ENCODE measurements at regions not wholly inside any gene's neighbourhood (a gene's known extent, or its start where the extent isn't known, plus 50 kb on each side); places are given as distances from the start of the nearest gene placed in this dataset.

DNA sequence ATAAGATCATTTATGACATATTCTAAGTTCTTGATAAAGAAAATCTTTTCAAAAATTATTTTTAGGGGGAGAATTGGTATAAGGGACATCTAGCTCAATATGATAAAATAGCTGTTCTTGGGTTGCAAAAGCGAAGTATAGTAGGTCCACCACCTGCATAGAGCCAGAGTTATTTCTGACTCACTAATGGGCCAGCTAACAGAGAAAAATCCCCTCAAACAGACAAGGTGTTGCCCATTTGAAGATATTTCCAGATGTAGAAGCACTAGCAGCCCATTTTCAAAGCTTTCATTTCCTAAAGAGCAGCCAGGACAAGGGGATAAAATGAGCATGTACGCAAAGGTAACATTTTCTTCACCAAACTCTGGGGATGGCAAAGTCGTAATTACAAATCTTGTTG is 165.7 kb upstream of the FN1 start:
- no peaks in the 10 kb centered on the region for H3K9me3 ChIP-seq
- TF ChIP-seq, protein P1, sequence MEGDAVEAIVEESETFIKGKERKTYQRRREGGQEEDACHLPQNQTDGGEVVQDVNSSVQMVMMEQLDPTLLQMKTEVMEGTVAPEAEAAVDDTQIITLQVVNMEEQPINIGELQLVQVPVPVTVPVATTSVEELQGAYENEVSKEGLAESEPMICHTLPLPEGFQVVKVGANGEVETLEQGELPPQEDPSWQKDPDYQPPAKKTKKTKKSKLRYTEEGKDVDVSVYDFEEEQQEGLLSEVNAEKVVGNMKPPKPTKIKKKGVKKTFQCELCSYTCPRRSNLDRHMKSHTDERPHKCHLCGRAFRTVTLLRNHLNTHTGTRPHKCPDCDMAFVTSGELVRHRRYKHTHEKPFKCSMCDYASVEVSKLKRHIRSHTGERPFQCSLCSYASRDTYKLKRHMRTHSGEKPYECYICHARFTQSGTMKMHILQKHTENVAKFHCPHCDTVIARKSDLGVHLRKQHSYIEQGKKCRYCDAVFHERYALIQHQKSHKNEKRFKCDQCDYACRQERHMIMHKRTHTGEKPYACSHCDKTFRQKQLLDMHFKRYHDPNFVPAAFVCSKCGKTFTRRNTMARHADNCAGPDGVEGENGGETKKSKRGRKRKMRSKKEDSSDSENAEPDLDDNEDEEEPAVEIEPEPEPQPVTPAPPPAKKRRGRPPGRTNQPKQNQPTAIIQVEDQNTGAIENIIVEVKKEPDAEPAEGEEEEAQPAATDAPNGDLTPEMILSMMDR (IDR thresholded peaks at IDR 0.05) = no peak
- no peaks in the 10 kb centered on the region for H3K36me3 ChIP-seq
- no peak overlapping the region for H3K4me3 ChIP-seq (ENCODE audit: low read depth in 1 of 2, low read length in 1 of 2)
- no peaks in the 10 kb centered on the region for H3K27me3 ChIP-seq
- no peak overlapping the region for H3K27ac ChIP-seq
- no peaks in the 10 kb centered on the region for H3K4me1 ChIP-seq (ENCODE audit: control insufficient read depth in 1 of 2, insufficient read depth in 1 of 2, low read depth in 1 of 2, low read length in 1 of 2)

DNA sequence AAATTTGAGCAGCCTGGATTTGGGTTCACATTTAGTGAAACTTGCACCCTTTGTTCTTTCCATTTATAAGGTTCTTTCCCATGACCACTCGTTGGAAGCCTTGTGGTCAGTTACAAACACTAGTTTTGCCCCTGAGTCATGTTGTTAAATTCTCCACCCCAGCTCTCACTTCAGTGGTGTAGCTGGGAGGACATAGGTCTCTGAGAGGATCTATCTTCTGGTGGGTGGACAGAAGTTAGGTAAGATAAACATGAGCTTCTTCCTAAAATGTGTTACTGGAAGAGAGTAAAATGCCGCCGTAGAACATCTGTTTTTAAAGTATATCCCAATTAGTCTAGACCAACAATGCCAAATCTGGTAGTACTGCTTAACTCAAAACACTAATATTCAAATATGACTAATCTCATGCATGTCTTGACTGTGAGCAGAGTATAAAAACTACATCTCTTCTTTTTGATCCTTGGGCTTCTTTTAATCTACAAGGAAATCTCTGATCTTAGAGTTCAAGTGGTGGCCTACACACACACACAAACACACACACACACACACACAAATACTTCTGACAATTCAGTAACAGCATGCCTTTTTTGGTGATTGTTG is 162.6 kb upstream of the FN1 start:
- no peak overlapping the region for H3K4me3 ChIP-seq (ENCODE audit: low read depth in 1 of 2, low read length in 1 of 2)
- TF ChIP-seq, protein P1 (IDR thresholded peaks at IDR 0.05) = no peak
- no peaks in the 10 kb centered on the region for H3K27me3 ChIP-seq
- no peak overlapping the region for H3K27ac ChIP-seq
- H3K4me1 ChIP-seq (ENCODE audit: control insufficient read depth in 1 of 2, insufficient read depth in 1 of 2, low read depth in 1 of 2, low read length in 1 of 2) = no peaks in the 10 kb centered on the region
- H3K36me3 ChIP-seq = no peaks in the 10 kb centered on the region
- H3K9me3 ChIP-seq = no peaks in the 10 kb centered on the region

DNA sequence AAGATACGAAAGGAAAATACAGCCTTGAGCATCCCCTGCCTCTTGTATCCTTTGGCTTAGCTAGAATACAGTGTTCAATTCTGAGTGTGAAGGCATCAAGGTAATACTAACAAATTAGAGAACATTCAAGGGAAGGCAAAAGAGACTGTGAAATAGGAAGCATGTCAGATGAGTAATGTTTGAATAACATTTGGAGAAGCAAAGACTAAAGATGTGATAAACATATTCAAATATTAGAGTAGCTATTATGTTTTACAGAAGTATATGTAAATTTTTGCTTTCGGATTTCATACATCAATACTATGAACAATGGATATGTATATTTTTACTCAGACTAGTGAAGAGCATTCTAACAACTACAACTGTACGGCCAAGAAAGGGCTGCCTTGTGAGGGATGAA is 161.7 kb upstream of the FN1 start:
- Histone ChIP-seq H3K36me3 (no peaks in the 10 kb centered on the region), H3K27ac (no peak overlapping the region), H3K27me3 (no peaks in the 10 kb centered on the region), H3K4me1 (ENCODE audit: control insufficient read depth in 1 of 2, insufficient read depth in 1 of 2, low read depth in 1 of 2, low read length in 1 of 2) (no peaks in the 10 kb centered on the region), H3K9me3 (no peaks in the 10 kb centered on the region), H3K4me3 (ENCODE audit: low read depth in 1 of 2, low read length in 1 of 2) (no peak overlapping the region)
- TF ChIP-seq, protein P1 (IDR thresholded peaks at IDR 0.05) = no peak

DNA sequence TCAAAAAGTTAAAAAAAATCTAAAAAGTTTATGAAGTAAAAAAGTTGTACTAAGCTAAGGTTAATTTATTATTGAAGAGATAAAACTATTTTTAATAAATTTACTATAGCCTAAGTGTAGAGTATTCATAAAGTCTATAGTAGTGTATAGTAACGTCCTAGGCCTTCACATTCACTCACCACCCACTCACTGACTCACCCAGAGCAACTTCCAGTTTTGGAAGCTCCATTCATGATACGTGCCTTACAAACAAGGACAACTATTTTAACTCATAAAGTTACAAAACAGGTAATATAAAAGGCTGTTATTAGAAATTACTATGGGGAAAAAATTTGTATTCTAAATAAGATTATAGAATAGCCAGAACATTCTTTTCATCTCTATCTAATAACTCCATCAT is 158.9 kb upstream of the FN1 start:
- Histone ChIP-seq H3K4me1 (ENCODE audit: control insufficient read depth in 1 of 2, insufficient read depth in 1 of 2, low read depth in 1 of 2, low read length in 1 of 2) (no peaks in the 10 kb centered on the region), H3K27ac (no peak overlapping the region), H3K27me3 (no peaks in the 10 kb centered on the region), H3K9me3 (no peaks in the 10 kb centered on the region), H3K36me3 (no peaks in the 10 kb centered on the region), H3K4me3 (ENCODE audit: low read depth in 1 of 2, low read length in 1 of 2) (no peak overlapping the region)
- TF ChIP-seq, protein P1 (IDR thresholded peaks at IDR 0.05) = no peak

DNA sequence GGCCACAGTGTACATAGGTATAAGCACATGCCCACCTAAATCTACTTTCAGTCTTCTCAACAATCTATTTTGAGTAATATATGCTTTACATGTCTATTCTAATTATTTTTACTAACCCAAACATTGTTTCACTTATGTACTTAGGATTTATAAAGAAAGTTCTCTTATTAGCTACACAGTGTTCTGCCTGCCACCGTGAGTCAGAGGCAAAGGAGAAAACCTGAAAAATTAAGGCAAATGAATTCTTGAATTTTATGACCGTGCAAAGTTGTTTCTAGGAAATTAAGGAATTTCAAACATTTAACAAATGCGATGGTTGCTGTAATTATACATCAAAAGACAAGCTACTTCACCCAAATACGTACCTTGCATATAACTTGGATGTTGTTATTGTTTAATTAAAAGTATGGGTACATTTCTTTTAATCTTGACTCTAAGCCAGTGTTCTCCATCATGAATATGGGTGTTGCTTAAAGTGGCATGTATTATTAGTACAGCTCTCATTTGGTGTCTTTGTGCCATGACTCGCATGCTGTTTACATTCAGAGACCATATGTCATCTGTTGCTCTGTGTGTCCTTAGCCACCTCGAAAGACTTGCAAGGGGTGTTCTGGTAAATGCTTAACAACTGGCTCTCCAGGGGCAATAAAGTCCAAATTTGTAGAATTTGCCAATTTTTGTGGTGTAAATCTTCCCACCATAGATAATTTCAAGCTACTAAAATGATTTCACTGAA is 154.3 kb upstream of the FN1 start:
- TF ChIP-seq, protein P1 (IDR thresholded peaks at IDR 0.05) = no peak
- no peak overlapping the region for H3K4me3 ChIP-seq (ENCODE audit: low read depth in 1 of 2, low read length in 1 of 2)
- H3K9me3 ChIP-seq = no peaks in the 10 kb centered on the region
- no peak overlapping the region for H3K27ac ChIP-seq
- no peaks in the 10 kb centered on the region for H3K27me3 ChIP-seq
- H3K36me3 ChIP-seq = no peaks in the 10 kb centered on the region
- no peaks in the 10 kb centered on the region for H3K4me1 ChIP-seq (ENCODE audit: control insufficient read depth in 1 of 2, insufficient read depth in 1 of 2, low read depth in 1 of 2, low read length in 1 of 2)
